ENCODE measurements at regions not wholly inside any gene's neighbourhood (a gene's known extent, or its start where the extent isn't known, plus 50 kb on each side); places are given as distances from the start of the nearest gene placed in this dataset.

DNA sequence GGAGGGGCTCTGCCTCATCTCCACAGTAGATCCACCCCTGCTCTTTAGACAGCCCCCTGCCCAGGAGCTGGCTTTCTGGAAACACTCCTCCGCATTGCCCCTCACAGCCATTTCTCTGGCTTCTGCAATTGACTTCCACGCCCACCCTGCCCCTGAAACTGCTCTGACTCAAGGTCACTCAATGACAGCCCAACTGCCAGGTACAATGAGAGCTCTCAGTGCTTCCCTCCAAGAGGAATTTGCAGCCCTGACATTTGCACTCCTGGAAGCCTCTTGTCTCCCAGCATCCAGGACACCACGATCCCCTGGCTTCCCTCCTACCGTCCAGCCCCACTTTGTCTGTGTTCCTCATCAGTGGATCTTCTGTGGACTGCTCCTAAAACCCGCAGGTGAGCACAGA, 421.5 kb downstream of the SOX9 start:
- TF ChIP-seq, protein P1, sequence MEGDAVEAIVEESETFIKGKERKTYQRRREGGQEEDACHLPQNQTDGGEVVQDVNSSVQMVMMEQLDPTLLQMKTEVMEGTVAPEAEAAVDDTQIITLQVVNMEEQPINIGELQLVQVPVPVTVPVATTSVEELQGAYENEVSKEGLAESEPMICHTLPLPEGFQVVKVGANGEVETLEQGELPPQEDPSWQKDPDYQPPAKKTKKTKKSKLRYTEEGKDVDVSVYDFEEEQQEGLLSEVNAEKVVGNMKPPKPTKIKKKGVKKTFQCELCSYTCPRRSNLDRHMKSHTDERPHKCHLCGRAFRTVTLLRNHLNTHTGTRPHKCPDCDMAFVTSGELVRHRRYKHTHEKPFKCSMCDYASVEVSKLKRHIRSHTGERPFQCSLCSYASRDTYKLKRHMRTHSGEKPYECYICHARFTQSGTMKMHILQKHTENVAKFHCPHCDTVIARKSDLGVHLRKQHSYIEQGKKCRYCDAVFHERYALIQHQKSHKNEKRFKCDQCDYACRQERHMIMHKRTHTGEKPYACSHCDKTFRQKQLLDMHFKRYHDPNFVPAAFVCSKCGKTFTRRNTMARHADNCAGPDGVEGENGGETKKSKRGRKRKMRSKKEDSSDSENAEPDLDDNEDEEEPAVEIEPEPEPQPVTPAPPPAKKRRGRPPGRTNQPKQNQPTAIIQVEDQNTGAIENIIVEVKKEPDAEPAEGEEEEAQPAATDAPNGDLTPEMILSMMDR (IDR thresholded peaks at IDR 0.05; ENCODE audit: insufficient read depth, low read length, poor library complexity, severe bottlenecking), result no peak
- TF ChIP-seq EZH2phosphoT487 (conservative IDR thresholded peaks at IDR 0.05; ENCODE audit: low read length), result no peak
